Esophagus mucosa (tissue), 1 donor: ENCODE measurements at regions not wholly inside any gene's neighbourhood (a gene's known extent, or its start where the extent isn't known, plus 50 kb on each side); places are given as distances from the start of the nearest gene placed in this dataset.
"Not testable (repeated sequence)": the region's sequence is repeated elsewhere in the genome, so short reads cannot be mapped to it uniquely, and the experiment has no call there.

Source experiments
- ATAC-seq: fragments of 200-7000 bp; cut with Tn5 transposase; one replicate; pipeline ENCODE4 v1.9.1; 2020
- donor health status: DM: yes; HTN: yes; CAD: no.

DNA sequence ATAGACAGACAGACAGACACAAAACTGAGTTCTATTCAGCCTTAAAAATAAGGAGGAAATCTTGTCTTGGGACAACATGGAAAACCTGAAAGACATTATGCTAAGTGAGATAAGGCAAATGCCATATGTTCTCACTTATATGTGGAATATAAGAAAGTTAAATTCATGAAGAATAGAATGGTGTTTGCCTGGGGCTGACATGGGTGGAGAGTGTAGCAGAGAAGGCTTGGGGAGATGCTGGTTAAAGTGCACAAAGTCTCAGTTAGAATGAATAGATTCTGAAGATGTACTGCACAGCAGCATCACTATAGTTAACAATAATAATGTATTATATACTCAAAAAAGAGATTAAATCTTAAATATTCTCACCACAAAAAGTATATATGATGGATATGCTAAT, 355.5 kb downstream of the LRRIQ3 start:
- no peak for ATAC-seq

DNA sequence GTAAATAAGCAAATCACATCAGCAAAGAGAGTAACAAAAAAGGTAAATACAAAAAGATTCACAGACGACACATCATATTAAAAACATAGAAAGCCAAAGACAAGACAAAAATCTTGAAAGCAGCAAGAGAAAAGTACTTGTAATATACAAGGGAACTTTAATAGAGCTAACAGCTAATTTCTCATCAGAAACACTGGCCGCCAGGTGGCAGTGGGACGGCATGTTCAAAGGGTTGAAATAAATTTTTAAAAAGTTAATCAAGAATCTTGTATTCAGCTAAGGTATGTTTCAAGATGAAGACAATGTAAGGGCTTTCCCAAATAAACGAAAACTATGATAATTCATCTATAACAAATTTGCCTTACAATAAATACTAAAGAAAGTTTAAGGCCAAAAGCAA, 358.1 kb downstream of the LRRIQ3 start:
- no peak for ATAC-seq

DNA sequence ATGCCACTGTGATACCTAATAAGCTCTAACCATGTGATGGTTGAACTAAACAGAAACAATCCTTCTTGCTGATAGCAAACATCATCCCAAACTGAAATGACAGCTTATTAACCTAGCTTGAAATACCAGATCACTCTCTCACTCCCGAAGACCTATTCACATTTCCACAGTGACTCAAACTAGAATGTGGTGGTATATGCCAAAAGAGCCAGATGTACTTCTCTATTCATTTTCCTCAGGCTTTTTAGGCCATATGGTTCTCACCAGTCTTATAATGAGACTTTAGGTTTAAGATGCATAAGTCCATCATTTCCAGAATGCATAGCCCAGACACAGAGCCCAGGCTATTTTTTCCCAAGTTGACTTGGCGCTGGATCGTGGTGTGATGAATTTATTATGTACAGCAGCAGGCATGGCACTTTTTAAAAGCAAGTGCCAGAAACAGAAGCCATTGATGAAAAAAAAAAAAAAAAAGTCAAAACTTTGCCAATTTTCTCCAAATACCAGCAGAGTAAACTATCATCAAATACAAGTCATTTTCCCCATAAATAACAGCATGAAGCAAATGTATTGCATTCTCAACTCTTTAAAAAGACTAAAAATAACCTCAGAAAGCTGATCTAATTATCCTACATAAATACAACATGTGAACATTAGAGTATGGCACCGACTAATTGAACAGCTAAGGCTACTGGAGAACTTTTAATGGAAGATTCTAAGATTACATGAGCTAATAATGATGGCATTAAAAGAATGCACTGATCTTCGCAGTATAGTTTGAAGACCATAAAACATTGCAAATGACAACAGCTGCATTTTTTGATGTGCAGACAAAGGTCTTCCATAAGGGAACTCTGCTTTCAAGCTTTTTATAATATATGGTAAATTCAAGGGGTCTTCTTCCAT, 365.4 kb downstream of the LRRIQ3 start:
- ATAC-seq: no peak

DNA sequence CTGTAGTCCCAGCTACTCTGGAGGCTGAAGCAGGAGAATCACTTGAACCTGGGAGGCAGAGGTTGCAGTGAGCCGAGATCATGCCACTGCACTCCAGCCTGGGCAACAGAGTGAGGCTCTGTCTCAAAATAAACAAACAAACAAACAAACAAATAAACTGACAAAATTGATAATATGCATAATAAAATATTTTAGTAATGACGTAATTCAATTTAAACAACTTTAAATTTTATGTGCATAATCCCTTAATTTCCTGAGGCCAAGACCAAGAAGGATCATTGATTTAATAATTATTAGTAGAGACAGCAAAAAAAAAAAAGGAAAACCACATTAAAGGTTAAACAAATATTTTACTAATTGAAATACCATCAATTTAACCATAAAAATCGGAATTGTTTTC, 370.7 kb downstream of the LRRIQ3 start:
- ATAC-seq: not testable (repeated sequence)

DNA sequence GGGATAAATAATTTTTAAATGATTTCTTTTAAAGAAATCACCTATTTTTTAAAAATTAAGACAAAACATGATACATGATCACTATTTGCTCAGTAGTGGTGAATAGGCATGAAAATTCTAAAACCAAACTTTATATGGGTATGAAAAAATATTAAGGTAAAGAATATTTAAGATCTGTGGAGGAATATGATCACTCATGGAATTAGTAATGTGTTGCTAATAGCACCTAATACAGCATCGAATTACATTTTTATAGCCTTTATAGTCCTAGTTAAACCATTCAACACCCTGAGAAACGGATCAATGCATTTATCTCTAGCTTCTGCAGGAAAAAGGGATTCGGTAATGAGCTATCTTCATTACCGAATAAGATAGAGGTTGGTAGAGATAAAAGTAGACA, 373.9 kb downstream of the LRRIQ3 start:
- ATAC-seq: no peak

DNA sequence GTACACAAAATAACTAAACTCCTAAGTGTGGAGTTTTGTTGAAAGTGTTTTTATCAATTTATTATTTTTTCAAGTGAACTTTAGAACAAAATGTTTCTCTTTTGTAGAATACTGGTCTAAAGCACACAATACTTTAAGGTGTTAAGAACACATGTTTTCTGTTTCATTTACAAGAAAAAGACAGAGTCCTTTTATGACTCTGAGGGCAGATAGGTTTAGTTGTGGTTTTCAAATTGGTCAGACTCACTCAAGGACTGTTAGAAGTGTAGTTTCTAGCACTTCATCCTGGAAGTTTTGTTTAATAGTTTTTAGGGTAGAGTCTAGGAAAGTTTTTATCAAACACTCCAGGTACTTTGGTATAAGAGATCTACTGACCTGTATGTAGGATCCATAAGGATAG, 376.5 kb downstream of the LRRIQ3 start:
- no peak for ATAC-seq

DNA sequence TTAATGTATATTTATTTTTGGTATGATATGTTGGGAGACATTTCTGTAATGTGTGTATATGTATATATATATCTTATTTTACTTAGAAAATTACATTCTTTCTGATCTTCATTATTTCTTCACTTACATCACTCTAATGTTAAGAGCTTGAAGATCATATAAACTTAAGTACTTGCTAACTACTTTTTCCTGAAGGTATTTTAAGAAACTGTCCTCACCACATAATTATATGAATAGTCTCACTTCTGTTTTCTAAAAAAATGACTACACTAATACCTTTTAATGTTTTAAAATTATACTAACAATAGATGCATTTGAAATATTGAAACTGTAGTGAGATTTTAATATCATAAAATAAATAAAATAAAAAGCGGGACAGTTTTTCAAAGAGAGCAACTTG, 377.1 kb downstream of the LRRIQ3 start:
- ATAC-seq: no peak

DNA sequence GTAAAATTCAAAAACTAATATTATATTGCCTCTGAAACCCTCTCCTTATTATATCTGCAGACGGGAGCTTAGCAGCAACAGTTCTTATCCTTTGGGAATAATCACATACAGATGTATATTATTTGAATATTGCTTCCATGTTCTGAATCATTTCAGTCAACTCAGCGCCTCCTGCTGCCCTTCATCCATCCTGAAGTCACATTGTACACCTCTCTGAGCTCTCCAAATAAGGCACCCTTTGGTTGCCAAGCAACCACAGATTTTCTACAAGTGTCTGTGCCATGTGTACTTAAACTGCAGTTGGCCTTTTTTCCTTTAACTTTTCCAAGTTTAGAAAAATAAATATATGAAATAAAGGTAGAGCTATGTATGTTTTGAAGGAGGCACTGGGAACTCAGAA, 384.3 kb downstream of the LRRIQ3 start:
- no peak for ATAC-seq

DNA sequence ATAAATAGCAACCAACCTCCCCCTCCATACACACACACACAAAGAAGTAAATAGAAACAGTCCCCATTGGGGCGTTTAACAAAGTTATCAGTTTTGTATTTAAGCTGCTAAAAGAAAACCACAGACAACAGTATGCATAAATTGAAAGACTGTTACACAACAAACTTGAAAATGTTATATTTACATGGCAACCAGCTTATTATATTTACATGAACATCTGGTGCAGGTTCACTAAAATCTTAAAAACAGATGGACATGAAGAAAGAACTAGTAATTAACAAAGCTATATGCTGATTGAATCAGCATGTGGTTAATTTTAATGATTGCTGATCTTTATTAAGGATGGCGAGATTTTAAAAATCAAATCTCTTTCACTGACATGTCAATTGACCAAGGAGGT, 384.7 kb downstream of the LRRIQ3 start:
- ATAC-seq: no peak

DNA sequence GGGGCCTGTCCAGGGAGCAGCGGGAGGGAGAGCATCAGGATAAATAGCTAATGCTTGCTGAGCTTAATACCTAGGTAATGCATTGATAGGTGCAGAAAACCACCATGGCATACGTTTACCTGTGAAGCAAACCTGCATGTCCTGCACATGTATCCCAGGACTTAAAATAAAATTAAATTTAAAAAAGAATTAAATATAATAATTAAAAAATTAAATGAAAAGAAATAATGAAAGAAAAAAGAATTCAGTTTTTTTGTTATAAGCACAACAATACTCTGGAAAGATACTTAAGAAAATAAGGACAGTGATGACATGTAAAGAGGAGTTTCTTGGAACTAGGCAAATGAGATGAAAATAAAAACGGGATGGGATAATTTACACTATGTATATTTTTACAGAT, 386.2 kb downstream of the LRRIQ3 start:
- no peak for ATAC-seq

DNA sequence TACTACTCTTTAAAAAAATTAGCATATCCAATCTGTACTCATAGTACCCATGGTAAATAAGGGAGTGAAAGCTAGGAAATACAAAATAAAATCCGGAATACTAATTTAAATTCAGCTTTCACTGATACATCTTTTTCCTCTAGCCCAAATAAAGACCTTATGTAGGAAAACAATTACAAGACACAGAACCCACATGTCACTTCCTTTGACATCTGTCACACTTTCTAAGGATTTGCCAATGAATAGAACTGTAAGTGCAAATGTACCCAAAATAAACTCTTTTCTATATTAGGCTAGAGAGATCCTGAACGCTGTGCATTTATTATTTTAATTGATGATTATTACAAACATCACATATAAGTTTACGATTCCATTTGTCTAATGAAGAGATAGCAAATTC, 393.0 kb downstream of the LRRIQ3 start:
- ATAC-seq: no peak

DNA sequence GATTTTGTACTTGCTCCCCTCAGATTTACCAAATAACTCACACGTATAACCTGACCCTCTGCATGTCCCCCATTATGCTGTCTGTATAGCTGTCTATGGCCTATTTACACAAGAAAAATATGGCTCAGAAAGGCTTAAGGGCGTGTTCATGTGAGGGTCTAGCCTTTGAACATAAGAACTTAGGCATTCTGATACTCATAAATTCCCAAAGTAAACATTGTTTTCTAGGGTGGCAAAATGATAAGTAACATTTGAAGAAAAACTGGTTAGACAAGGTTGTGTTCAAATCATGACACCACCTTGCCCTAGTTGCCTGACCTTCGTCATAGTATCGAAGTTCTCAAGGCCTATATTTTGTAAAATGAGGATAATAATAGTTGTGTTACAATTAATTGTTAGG, 394.6 kb downstream of the LRRIQ3 start:
- no peak for ATAC-seq

DNA sequence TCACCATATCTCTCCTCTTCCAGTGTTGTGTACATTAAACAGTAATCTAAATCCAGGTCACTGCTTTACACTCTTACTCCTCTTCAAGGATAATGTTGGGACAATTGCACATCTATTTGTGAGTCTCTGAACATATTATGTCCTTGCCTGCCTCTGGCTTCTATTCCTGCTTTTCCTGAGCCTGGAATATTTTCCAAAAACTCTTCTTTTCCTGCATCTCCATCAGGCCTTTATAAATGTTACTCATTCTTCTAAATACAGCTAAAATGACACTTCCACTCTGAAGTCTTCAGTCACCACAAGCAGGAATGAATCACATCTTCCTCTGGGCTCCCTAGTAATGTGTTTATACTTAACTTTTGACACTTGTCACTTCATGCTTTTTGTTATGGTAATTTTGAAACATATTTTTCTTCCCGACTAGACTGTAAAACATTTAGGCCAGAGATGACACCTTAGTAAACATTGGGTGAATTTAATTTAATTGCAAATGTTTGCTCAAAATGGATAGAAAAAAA, 396.0 kb downstream of the LRRIQ3 start:
- no peak for ATAC-seq

DNA sequence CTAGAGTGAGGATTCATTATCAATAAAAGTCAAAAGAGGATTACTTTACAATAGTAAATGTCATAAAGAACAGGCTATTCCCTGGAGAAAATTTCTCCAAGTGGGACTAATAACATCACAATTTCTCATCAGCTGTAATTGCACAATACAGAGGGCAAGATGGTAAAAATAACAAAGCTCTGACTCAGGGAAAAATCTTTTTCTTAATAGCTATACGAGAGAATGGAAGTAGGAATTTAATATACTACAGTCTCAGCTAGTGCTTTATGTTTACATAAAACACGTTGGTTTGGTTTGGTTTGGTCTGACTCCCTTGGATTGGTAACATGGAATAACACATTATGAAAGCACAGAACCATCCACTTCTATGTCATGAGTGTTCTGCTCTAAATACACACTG, 397.6 kb downstream of the LRRIQ3 start:
- ATAC-seq: no peak

DNA sequence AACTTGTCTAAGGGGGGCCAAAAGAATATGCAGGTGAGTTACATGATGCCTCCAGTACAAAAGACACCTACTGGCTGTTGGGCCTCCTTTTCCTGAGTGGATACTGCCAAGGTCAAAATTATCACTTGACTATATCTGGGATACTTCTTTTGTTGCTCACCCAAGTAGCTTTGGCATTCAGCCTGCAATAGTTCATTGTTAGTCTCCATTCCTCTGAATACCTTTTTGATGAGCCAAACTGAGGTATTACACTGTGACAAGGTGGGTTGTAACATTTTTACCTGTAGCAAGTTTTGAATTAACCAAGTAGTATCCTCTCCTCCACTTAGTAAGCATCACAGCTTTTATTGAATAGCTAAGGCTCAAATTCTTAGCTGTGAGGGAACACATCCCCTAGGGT, 408.0 kb downstream of the LRRIQ3 start:
- ATAC-seq: no peak

DNA sequence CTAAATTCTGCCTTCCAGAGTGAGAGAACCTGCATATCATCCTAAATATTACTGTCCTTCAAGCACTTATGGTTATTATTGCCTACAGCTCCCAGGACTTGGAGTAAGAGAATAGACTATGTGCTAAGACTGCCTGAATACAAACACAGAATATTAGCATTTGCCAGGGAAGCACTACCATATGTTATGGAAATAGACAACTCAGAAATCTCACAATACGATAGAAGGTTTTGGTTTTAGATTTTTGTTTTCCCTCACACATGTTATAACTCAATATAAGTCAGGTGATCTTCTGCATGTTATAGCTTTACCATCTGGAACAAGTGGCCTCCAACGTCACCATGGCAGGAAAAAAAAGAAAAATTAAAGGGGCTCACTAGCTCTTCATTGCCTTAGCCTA, 413.9 kb downstream of the LRRIQ3 start:
- no peak for ATAC-seq

DNA sequence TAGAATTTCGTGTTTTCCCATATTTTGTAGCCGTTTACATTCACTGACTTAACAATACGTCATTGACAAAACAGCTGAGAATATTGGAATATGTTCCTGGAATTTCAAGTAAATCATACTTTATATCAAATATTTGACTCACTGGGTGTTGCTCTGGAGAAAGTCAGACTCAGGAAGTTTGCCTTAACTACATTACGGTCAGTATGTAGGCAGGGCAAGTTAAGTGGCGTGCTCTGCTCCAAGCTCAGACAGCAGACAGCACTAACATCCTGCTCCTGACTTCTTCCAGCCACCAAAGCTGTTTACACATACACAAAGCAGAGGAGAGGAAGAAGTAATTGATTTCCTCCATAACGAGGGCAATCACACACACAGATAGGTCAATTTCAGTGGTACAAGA, 414.6 kb downstream of the LRRIQ3 start:
- ATAC-seq: no peak

DNA sequence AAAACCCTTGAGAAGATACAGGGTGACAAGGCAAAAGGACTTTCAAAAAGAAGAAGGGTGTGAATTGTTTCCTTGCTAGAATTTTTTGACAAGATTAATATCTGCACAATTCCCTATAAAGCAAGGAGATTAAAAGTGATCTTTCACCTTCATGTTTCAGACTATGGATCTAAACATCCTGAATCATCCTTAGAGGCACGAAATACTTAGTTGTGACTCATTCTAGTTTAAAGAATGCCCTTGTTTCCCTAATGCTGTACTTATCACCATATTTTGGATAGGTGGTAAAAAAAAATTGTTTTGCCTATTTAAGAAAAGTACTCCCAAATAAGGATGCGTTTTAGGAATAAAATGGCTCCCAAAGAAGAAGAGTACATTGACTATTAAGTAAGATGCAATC, 415.1 kb downstream of the LRRIQ3 start:
- ATAC-seq: no peak

DNA sequence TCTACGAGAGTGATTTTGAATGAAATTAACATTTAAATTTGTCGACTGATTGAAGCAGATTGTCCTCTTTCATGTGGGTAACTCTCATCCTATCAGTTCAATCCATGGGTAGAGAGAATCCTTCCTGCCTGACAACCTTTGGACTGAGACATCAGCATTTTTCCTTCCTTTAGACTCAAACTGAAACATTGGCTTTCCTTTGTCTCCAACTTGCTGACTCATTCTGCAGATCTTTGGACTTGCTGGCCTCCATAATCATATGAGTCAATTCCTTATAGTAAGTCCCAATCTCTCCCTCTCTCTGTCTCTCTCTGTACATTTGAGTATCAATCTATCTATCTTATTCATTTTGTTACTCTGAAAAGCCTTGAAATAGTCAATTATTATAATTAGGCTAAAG, 416.7 kb downstream of the LRRIQ3 start:
- ATAC-seq: no peak

DNA sequence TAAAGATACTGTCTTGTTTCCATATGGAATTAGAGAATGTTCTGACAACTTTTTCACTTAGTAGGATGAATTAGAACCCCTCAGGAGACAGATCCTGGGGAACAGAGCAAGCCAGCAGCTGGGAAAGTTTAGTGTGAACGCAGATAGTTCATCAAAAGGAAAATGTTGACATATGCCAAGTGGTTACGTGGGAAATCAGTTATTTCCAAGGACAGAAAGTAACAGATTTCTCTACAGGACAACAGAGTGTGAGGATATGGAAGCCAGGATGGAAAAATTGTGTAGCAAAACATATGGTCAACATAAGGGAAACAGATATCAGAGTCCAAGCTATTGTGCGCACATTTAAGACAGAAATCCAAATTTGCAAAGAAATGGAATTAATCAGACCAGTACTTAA, 419.5 kb downstream of the LRRIQ3 start:
- ATAC-seq: no peak

DNA sequence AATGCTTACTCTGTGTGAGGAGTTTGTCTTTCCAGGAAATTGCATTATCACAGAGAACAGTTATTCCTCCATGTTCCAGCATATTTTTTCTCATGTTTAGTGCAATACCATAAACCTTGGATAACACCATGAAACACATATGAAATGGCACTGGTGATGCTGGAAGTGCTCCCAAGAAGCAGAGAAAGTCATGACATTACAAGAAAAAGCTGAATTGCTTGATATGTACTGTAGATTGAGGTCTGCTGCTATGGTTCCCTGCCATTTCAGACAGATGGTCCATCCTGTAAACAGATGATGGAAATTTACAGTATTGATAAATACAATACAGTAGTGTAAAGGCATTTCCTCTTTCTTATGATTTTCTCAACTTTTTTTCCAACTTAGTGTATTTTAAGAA, 422.1 kb downstream of the LRRIQ3 start:
- ATAC-seq: no peak

DNA sequence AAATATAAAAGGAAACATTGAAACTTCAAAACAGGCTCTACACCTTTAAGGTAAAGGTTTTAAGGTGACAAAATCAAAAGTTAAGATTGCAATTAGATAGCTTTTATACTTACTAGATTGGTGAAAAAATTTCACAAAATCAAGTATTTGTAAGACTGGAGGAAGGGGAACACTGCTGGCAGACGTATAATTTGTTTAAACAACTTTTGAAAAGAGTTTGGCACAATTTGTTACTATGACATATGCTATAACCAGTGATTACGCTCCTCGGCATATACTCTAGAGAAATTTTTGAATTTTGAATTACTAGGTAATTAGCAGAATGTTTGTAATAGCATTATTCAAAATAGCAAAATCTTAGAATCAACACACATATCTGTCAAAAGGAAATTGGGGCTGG, 425.0 kb downstream of the LRRIQ3 start:
- ATAC-seq: no peak

DNA sequence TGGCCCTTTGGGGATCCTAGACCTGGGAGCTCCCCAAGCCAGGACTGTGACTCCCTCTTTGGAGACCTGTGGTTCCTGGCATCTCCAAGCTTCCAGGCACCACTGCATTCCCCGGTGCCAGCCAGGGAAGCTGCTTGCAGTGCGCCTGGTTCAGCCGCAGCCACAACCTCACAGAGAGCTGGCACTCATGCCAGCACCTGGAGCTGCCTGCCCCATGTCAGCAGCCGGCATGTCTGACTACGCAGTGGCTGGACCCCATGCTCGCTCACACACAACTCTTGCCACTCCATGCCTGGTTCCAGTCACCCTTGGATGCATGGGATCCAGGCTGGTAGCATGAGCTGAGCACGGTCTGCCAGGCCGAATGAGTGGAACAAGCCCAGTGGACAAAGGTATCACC, 426.6 kb downstream of the LRRIQ3 start:
- no peak for ATAC-seq

DNA sequence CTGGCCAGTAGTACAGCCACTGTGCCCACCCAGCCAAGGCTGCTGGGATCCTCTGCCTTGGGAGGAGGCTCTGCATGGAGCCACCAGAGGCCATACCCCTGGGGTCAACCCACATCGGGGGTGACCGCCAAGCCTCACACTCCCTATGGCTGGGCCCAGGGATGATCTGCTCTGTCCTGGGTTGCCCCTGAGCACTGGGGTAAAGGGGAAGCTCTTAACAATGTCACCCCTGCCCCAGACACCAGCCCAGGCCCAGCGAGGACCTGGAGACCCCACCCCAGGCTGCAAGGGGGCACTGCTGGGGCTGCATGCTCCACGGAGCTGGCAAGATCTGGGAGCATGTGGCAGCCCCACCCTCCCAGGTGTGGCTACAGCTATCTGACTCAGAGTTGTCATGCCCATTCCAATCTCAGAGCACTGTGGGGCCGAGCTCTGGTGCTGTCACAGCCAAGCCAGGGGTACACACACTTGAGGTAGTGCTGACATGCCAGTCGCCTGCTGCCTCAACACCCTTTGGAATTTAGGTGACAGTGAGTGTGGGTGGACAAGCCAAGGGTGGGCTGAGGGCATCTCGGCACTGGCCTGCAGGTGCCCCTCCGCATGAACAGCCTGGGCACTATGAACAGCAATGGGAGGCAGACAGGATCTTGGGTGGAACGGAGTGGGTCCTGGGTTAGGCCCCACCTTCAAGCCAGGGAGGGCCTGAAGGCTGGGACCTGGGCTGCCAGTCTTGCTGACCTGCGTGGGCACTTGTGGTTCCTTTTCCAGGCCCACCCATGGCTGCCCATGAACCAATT, 427.7 kb downstream of the LRRIQ3 start:
- no peak for ATAC-seq
